GM12878 (cell line): ENCODE measurements at regions not wholly inside any gene's neighbourhood (a gene's known extent, or its start where the extent isn't known, plus 50 kb on each side); places are given as distances from the start of the nearest gene placed in this dataset.

Source experiments
- ATAC-seq: fragments of 200-7000 bp; cut with Tn5 transposase; 3 replicates; pipeline ENCODE4 v1.9.1; 2020; ENCODE audit warnings: mild to moderate bottlenecking, moderate library complexity
- BruUV-seq: library from RNA; stranded (reverse); fragments of 400-500 nt; replicated peaks from 2 replicates; lab custom pipeline; 2021; lab: Mats Ljungman, UMichigan
- CTCF ChIA-PET: fragments of 300-600 bp; sonication (Branson Sonifier 250); formaldehyde crosslinking; extraction: SDS; loops from one replicate; lab custom pipeline; 2021; ENCODE audit warnings: inconsistent platforms; lab: Yijun Ruan, JAX
- POLR2A ChIA-PET: fragments of 350-600 bp; formaldehyde crosslinking; extraction: SDS; loops from one replicate; lab custom pipeline; 2021; ENCODE audit warnings: inconsistent platforms; lab: Charles Lee
- RAD21 ChIA-PET: fragments of 300-600 bp; sonication (Branson Sonifier 250); formaldehyde crosslinking; loops from one replicate; lab custom pipeline; 2023; ENCODE audit warnings: antibody characterized with exemption; ENCODE audit not compliant: unreplicated experiment; lab: Charles Lee
- SMC1A ChIA-PET: fragments of 300-600 bp; sonication (Branson Sonifier 250); formaldehyde crosslinking; loops from one replicate; lab custom pipeline; 2023; ENCODE audit not compliant: unreplicated experiment, uncharacterized antibody; lab: Charles Lee
- DNase-seq: peaks from one replicate; pipeline ENCODE4 v3.0.0-alpha.2; 2011; ENCODE audit warnings: low read depth, low spot score
- FAIRE-seq: peaks from 3 replicates; lab custom pipeline; 2011; peaks lifted over from hg19 to GRCh38; lab: Jason Lieb, UNC
- H2AFZ ChIP-seq: 2 replicates; pipeline ENCODE4 v1.6.0; 2011; ENCODE audit warnings: low read depth, low read length, control low read depth; ENCODE audit not compliant: control insufficient read depth
- H3K27ac ChIP-seq: 2 replicates; pipeline ENCODE4 v1.5.1; 2011; ENCODE audit warnings: control low read depth; ENCODE audit not compliant: control insufficient read depth, insufficient read depth
- H3K27me3 ChIP-seq, 2 experiments: replicated peaks in 1 of 2; 2 replicates each; pipeline versions ENCODE4 v1.6.0 to v1.6.1; 2011; ENCODE audit warnings: low read length in 1 of 2; ENCODE audit not compliant: control insufficient read depth in 2 of 2, insufficient read depth in 2 of 2
- H3K36me3 ChIP-seq, 2 experiments: 2 replicates each; pipeline ENCODE4 v1.5.1; 2011; ENCODE audit warnings: low read length in 1 of 2; ENCODE audit not compliant: control insufficient read depth in 2 of 2, insufficient read depth in 2 of 2
- H3K4me1 ChIP-seq: 2 replicates; pipeline ENCODE4 v1.6.1; 2011; ENCODE audit warnings: mild to moderate bottlenecking, low read length, moderate library complexity, mixed read lengths; ENCODE audit not compliant: control insufficient read depth, insufficient read depth
- H3K4me2 ChIP-seq: 2 replicates; pipeline ENCODE4 v1.6.0; 2011; ENCODE audit warnings: control low read depth; ENCODE audit not compliant: control insufficient read depth, insufficient read depth
- H3K4me3 ChIP-seq: fragments of 200-600 bp; sonication (generic); 2 replicates; pipeline ENCODE4 v1.5.1; 2016
- H3K79me2 ChIP-seq: 2 replicates; pipeline ENCODE4 v1.6.0; 2011; ENCODE audit warnings: low read length; ENCODE audit not compliant: control insufficient read depth, insufficient read depth
- H3K9ac ChIP-seq: 2 replicates; pipeline ENCODE4 v1.8.0; 2011; ENCODE audit warnings: low read length, control low read depth, mixed read lengths; ENCODE audit not compliant: control insufficient read depth, insufficient read depth
- H3K9me3 ChIP-seq: replicated peaks from 3 replicates; pipeline ENCODE4 v1.5.1; 2011; ENCODE audit warnings: mild to moderate bottlenecking, low read length; ENCODE audit not compliant: control insufficient read depth, insufficient read depth
- H4K20me1 ChIP-seq: 2 replicates; pipeline ENCODE4 v1.6.0; 2011; ENCODE audit not compliant: control insufficient read depth, insufficient read depth
- BCL11A ChIP-seq: IDR thresholded peaks from 2 replicates; pipeline ENCODE4 v1.6.1; 2011; ENCODE audit warnings: low read depth, low read length
- BRCA1 ChIP-seq: IDR thresholded peaks from 2 replicates; pipeline ENCODE4 v1.6.1; 2011; ENCODE audit warnings: low read depth, low read length, improper control_type of control experiment
- CBFB ChIP-seq: IDR thresholded peaks from 2 replicates; pipeline ENCODE4 v1.6.1; 2016; ENCODE audit warnings: antibody characterized with exemption, low read depth
- EP300 ChIP-seq, 2 experiments: fragments of 150-350 bp in 1 of 2; IDR thresholded peaks; 2 replicates each; pipeline ENCODE4 v1.6.1; 2011 to 2012; ENCODE audit warnings: low read depth in 2 of 2, low read length in 2 of 2, borderline replicate concordance in 1 of 2, improper control_type of control experiment in 1 of 2, inconsistent platforms in 1 of 2; ENCODE audit not compliant: control insufficient read depth in 1 of 2
- IKZF1 ChIP-seq: fragments of 450-650 bp; conservative IDR thresholded peaks from 2 replicates; pipeline ENCODE4 v1.6.1; 2017; ENCODE audit warnings: antibody characterized with exemption, mild to moderate bottlenecking
- MYC ChIP-seq: IDR thresholded peaks from 2 replicates; pipeline ENCODE4 v1.6.1; 2011; ENCODE audit warnings: mild to moderate bottlenecking, low read length, moderate library complexity, inconsistent platforms; ENCODE audit not compliant: insufficient read depth, insufficient replicate concordance, insufficient read length, severe bottlenecking
- NFYB ChIP-seq: IDR thresholded peaks from 2 replicates; pipeline ENCODE4 v1.6.1; 2011; ENCODE audit warnings: low read depth, mild to moderate bottlenecking, low read length, improper control_type of control experiment, moderate library complexity; ENCODE audit not compliant: insufficient read depth
- RAD21 ChIP-seq: IDR thresholded peaks from 2 replicates; pipeline ENCODE4 v1.6.1; 2011; ENCODE audit warnings: mild to moderate bottlenecking, low read depth, low read length, moderate library complexity; ENCODE audit not compliant: insufficient read depth
- SUPT20H ChIP-seq: IDR thresholded peaks from 2 replicates; pipeline ENCODE4 v1.6.1; 2011; ENCODE audit warnings: low read depth, mild to moderate bottlenecking, low read length, moderate library complexity, borderline replicate concordance; ENCODE audit not compliant: control insufficient read depth
- WRNIP1 ChIP-seq: IDR thresholded peaks from 2 replicates; pipeline ENCODE4 v1.6.1; 2011; ENCODE audit warnings: low read depth, low read length, improper control_type of control experiment, borderline replicate concordance
- ZBTB33 ChIP-seq: fragments of 450-650 bp; IDR thresholded peaks from 2 replicates; pipeline ENCODE4 v1.6.1; 2017; ENCODE audit warnings: mild to moderate bottlenecking
- WGBS: methylation state at CpG from one replicate; pipeline ENCODE4 v1.1.6; 2016; ENCODE audit warnings: low lambda C conversion rate; ENCODE audit not compliant: insufficient replicate concordance, insufficient coverage; ENCODE audit errors: missing lambda C conversion rate; 5-methylcytosine and 5-hydroxymethylcytosine counted together
- in situ Hi-C: fragments of 300-500 bp; cut with MboI; formaldehyde crosslinking; loops from 9 replicates; pipeline ENCODE4 v1.14.3; 2018; ENCODE audit warnings: mixed read lengths
- intact Hi-C: fragments of 100-400 bp; cut with micrococcal nuclease; formaldehyde crosslinking; loops from one replicate; pipeline ENCODE4 v1.14.2; 2022; ENCODE audit not compliant: unreplicated experiment

DNA sequence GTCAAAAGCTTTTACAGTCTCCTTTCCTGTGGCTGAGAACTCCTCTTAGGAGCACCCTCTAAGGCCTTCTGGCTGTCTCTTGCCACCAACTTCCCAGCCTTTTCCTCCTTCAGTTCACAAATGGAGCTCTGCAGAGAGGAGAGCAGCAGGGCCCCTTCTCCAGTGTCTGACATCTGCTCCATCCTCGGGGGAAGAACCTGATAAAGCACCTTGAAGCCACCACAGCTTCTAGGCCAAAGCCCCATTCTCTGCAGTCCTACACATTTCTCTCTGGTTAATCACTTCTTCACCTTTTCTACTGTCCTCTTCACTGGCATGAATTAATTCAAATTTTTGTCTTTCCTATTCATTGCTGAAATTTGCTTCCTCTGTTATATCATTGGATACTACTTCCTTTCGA, 378.1 kb upstream of the POU3F1 start:
- no peak for FAIRE-seq
- RAD21 ChIA-PET, result no interaction called here
- POLR2A ChIA-PET, result no interaction called here
- Histone ChIP-seq H3K4me1 (no peaks in the 10 kb centered on the region), H3K36me3 (no peaks in the 10 kb centered on the region), H3K27ac (no peak overlapping the region), H3K9ac (no peak overlapping the region), H3K4me3 (no peak overlapping the region), H4K20me1 (no peaks in the 10 kb centered on the region), H3K79me2 (no peaks in the 10 kb centered on the region), H3K9me3 (no peaks in the 10 kb centered on the region; the same call in 2 of the 3 replicates), H2AFZ (no peak overlapping the region), H3K4me2 (no peak overlapping the region), H3K27me3 (no peaks in the 10 kb centered on the region; a peak in 1 of 4 replicates)
- CTCF ChIA-PET, result no interaction called here
- SMC1A ChIA-PET, result no interaction called here
- no peak for TF ChIP-seq SUPT20H
- TF ChIP-seq BRCA1, result no peak
- TF ChIP-seq WRNIP1, result no peak
- no peak for TF ChIP-seq IKZF1
- TF ChIP-seq MYC, result no peak
- no peak for TF ChIP-seq EP300 (IDR thresholded peaks at IDR 0.05; ENCODE audit: borderline replicate concordance in 1 of 2, control insufficient read depth in 1 of 2, low read depth in 2 of 2, low read length in 2 of 2)
- no peak for TF ChIP-seq CBFB
- no peak for TF ChIP-seq BCL11A
- no peak for TF ChIP-seq RAD21
- no peak for TF ChIP-seq NFYB
- TF ChIP-seq ZBTB33, result no peak
- no peak for ATAC-seq
- intact Hi-C loops (no loop called here), in situ Hi-C loops (no loop called here)
- DNase-seq, result no peak
- BruUV-seq, result no TSS peak
- 35% methylated on average over 2 of the region's 2 CpGs for WGBS
